ENCODE measurements at regions not wholly inside any gene's neighbourhood (a gene's known extent, or its start where the extent isn't known, plus 50 kb on each side); places are given as distances from the start of the nearest gene placed in this dataset.
A peak's percentile ranks its signal among the peaks of the same experiment; 100 is the strongest.
"Not testable (repeated sequence)": the region's sequence is repeated elsewhere in the genome, so short reads cannot be mapped to it uniquely, and the experiment has no call there.

GRCh38 chr4:138113819-138114400, 128.2 kb downstream of the SLC7A11 start:
- no peak for DNase-seq

GRCh38 chr4:138112890-138113289, 129.3 kb downstream of the SLC7A11 start:
- not testable (repeated sequence) for DNase-seq

GRCh38 chr4:138112389-138112788, 129.8 kb downstream of the SLC7A11 start:
- DNase-seq, result no peak

GRCh38 chr4:138111462-138112000, 130.6 kb downstream of the SLC7A11 start:
- DNase-seq, result no peak

- DNase-seq, result no peak
These were observed 131.3 kb downstream of the SLC7A11 start for GRCh38 chr4:138110815-138111214.

GRCh38 chr4:138107023-138107422, 135.1 kb downstream of the SLC7A11 start:
- DNase-seq, result no peak

- no peak for DNase-seq
These were observed 136.8 kb downstream of the SLC7A11 start for GRCh38 chr4:138105331-138105730.

GRCh38 chr4:138104284-138104680, 137.9 kb downstream of the SLC7A11 start:
- no peak for DNase-seq

GRCh38 chr4:138103597-138104283, 138.4 kb downstream of the SLC7A11 start:
- no peak for DNase-seq

- DNase-seq, result no peak
These were observed 142.8 kb downstream of the SLC7A11 start for GRCh38 chr4:138099385-138099784.

GRCh38 chr4:138097912-138098600, 144.1 kb downstream of the SLC7A11 start:
- no peak for DNase-seq

GRCh38 chr4:138096384-138097062, 145.6 kb downstream of the SLC7A11 start:
- DNase-seq, result no peak

- no peak for DNase-seq
These were observed 146.8 kb downstream of the SLC7A11 start for GRCh38 chr4:138095378-138095777.

GRCh38 chr4:138092060-138092459, 150.1 kb downstream of the SLC7A11 start:
- no peak for DNase-seq

- DNase-seq, result no peak
These were observed 151.1 kb downstream of the SLC7A11 start for GRCh38 chr4:138090918-138091676.

GRCh38 chr4:138090150-138090917, 151.8 kb downstream of the SLC7A11 start:
- DNase-seq, result peak; percentile 24

- DNase-seq, result no peak
These were observed 153.5 kb downstream of the SLC7A11 start for GRCh38 chr4:138088449-138089208.

GRCh38 chr4:138087066-138087719, 155.0 kb downstream of the SLC7A11 start:
- no peak for DNase-seq

- no peak for DNase-seq
These were observed 155.5 kb downstream of the SLC7A11 start for GRCh38 chr4:138086611-138087041.

GRCh38 chr4:138085736-138086305, 156.3 kb downstream of the SLC7A11 start:
- DNase-seq, result no peak

Data from CD4-positive, alpha-beta T cell treated with Interleukin-21 for 1 hour (primary cell).